ENCODE measurements at regions not wholly inside any gene's neighbourhood (a gene's known extent, or its start where the extent isn't known, plus 50 kb on each side); places are given as distances from the start of the nearest gene placed in this dataset.

GRCh38 chr4:116489739-116490138 is 595.6 kb downstream of the TRAM1L1 start:
- H3K4me1 ChIP-seq (ENCODE audit: insufficient read depth, low read length), result no peaks in the 10 kb centered on the region
- H3K27me3 ChIP-seq (ENCODE audit: control insufficient read depth in 1 of 2, insufficient read depth in 2 of 2, low read length in 2 of 2), result no peaks in the 10 kb centered on the region
- DNase-seq (no peak), ATAC-seq (ENCODE audit: poor library complexity) (no peak)
- intact Hi-C loops (cut with DNase I, micrococcal nuclease), result no loop called here
- no peaks in the 10 kb centered on the region for H3K36me3 ChIP-seq (ENCODE audit: insufficient read depth, low read length)
- H3K4me3 ChIP-seq (ENCODE audit: low read length), result no peak overlapping the region
- H3K27ac ChIP-seq (ENCODE audit: low read depth in 1 of 2, low read length in 2 of 2), result no peak overlapping the region
- no peaks in the 10 kb centered on the region for H3K4me1 Mint-ChIP-seq (ENCODE audit: low read depth)
- no peak overlapping the region for H3K4me3 Mint-ChIP-seq
- no peak overlapping the region for H3K27ac Mint-ChIP-seq
- H3K36me3 Mint-ChIP-seq (ENCODE audit: low read depth), result no peaks in the 10 kb centered on the region
- H3K9me3 ChIP-seq (ENCODE audit: control insufficient read depth in 1 of 2, insufficient read depth in 1 of 2, low read length in 2 of 2), result no peaks in the 10 kb centered on the region
- TF ChIP-seq CTCF (IDR thresholded peaks at IDR 0.05), result no peak
- no peaks in the 10 kb centered on the region for H3K27me3 Mint-ChIP-seq
- ChIA-PET POLR2A (no interaction called here), CTCF (no interaction called here)
- H3K9me3 Mint-ChIP-seq, result peaks cover 5% of the 10 kb centered on the region

- H3K9me3 ChIP-seq (ENCODE audit: control insufficient read depth in 1 of 2, insufficient read depth in 1 of 2, low read length in 2 of 2), result no peaks in the 10 kb centered on the region
- ChIA-PET CTCF (no interaction called here), POLR2A (no interaction called here)
- no peak for TF ChIP-seq CTCF (IDR thresholded peaks at IDR 0.05)
- intact Hi-C loops (cut with DNase I, micrococcal nuclease), result no loop called here
- no peaks in the 10 kb centered on the region for H3K36me3 ChIP-seq (ENCODE audit: insufficient read depth, low read length)
- Mint-ChIP-seq H3K4me3 (no peak overlapping the region), H3K27ac (no peak overlapping the region), H3K27me3 (no peaks in the 10 kb centered on the region), H3K36me3 (ENCODE audit: low read depth) (no peaks in the 10 kb centered on the region), H3K9me3 (peaks cover under 1% of the 10 kb centered on the region), H3K4me1 (ENCODE audit: low read depth) (no peaks in the 10 kb centered on the region)
- ATAC-seq (ENCODE audit: poor library complexity) (no peak), DNase-seq (no peak)
- H3K27ac ChIP-seq (ENCODE audit: low read depth in 1 of 2, low read length in 2 of 2), result no peak overlapping the region
- H3K4me1 ChIP-seq (ENCODE audit: insufficient read depth, low read length), result no peaks in the 10 kb centered on the region
- no peaks in the 10 kb centered on the region for H3K27me3 ChIP-seq (ENCODE audit: control insufficient read depth in 1 of 2, insufficient read depth in 2 of 2, low read length in 2 of 2)
- H3K4me3 ChIP-seq (ENCODE audit: low read length), result no peak overlapping the region
Observed at GRCh38 chr4:116486401-116486800, 599.0 kb downstream of the TRAM1L1 start.

GRCh38 chr4:116480546-116480945 is 604.8 kb downstream of the TRAM1L1 start:
- TF ChIP-seq CTCF (IDR thresholded peaks at IDR 0.05), result no peak
- no peak overlapping the region for H3K27ac Mint-ChIP-seq
- no peak for ATAC-seq (ENCODE audit: poor library complexity)
- H3K36me3 ChIP-seq (ENCODE audit: insufficient read depth, low read length), result no peaks in the 10 kb centered on the region
- intact Hi-C loops (cut with DNase I, micrococcal nuclease), result no loop called here
- no peaks in the 10 kb centered on the region for H3K4me1 Mint-ChIP-seq (ENCODE audit: low read depth)
- no peak overlapping the region for H3K4me3 Mint-ChIP-seq
- no peaks in the 10 kb centered on the region for H3K9me3 Mint-ChIP-seq
- H3K27me3 Mint-ChIP-seq, result no peaks in the 10 kb centered on the region
- ChIA-PET POLR2A (no interaction called here), CTCF (no interaction called here)
- no peak for DNase-seq
- H3K27ac ChIP-seq (ENCODE audit: low read depth in 1 of 2, low read length in 2 of 2), result no peak overlapping the region
- H3K4me3 ChIP-seq (ENCODE audit: low read length), result no peak overlapping the region
- peaks cover 0 to 15% of the 10 kb centered on the region in 2 experiments for H3K9me3 ChIP-seq (ENCODE audit: control insufficient read depth in 1 of 2, insufficient read depth in 1 of 2, low read length in 2 of 2)
- H3K4me1 ChIP-seq (ENCODE audit: insufficient read depth, low read length), result no peaks in the 10 kb centered on the region
- H3K36me3 Mint-ChIP-seq (ENCODE audit: low read depth), result no peaks in the 10 kb centered on the region
- no peaks in the 10 kb centered on the region for H3K27me3 ChIP-seq (ENCODE audit: control insufficient read depth in 1 of 2, insufficient read depth in 2 of 2, low read length in 2 of 2)
